CD4-positive, alpha-beta T cell treated with Interferon gamma for 1 hour (primary cell): ENCODE measurements at regions not wholly inside any gene's neighbourhood (a gene's known extent, or its start where the extent isn't known, plus 50 kb on each side); places are given as distances from the start of the nearest gene placed in this dataset.

Experiments
- DNase-seq: peaks from one replicate; pipeline ENCODE4 v3.0.0-alpha.2; 2020

DNA sequence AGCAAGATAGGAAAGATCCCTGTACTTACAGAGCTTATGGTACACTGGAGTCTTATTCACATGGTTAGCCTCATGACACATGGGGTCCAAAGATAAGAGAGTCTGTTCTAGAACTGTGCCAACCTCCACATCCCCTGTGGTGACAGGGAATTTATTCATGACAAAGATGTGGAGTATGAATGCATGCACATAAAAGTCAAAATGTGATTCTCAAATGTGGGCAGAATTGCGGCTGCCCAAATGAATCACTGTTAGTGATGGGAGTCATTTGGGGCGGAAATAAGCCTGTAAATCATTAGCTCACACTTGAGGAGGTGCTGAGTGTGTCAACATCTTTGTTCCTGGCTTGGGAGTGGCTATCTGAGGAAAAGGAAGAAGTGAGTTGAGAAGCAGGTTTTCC, 560.6 kb downstream of the SLC4A3 start:
- no peak for DNase-seq

DNA sequence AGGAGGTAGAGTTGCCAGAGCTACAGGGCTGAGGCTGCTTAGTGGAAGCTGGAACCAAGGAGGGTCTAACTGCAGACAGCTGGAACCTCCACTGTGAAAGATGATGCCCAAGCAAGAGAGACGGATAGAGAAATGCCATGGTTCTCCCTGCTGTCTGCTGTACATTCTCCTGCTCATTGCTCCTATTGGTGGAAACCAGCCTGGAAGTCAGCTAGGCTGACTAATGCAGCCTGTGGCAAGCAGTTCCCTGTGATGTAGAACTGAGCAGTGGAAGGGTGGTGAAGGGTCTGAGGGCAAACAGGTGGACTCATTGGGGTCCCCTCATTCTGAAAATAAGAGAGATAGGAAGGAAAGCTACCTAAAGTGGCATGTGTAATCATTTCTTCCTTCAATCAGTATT, 563.6 kb downstream of the SLC4A3 start:
- no peak for DNase-seq

DNA sequence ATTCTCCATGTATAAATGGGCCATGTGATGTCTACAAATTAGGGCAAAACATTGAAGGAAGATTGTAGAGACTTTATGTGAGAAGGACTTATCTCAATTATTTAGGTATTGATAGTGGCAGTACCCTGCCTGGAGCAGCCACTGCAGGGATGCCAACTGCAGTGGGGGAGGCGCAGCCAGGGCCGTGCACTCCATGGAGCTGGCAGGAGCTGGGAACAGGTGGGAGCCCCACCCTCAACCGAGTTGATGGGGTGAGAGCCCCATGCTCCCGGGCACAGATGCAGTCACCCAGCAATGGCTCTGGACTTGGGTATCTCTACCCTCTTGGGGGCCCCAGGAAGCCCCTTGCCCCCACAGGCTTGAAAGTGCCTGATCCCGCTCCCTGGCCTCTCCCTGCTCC, 564.3 kb downstream of the SLC4A3 start:
- DNase-seq: no peak

DNA sequence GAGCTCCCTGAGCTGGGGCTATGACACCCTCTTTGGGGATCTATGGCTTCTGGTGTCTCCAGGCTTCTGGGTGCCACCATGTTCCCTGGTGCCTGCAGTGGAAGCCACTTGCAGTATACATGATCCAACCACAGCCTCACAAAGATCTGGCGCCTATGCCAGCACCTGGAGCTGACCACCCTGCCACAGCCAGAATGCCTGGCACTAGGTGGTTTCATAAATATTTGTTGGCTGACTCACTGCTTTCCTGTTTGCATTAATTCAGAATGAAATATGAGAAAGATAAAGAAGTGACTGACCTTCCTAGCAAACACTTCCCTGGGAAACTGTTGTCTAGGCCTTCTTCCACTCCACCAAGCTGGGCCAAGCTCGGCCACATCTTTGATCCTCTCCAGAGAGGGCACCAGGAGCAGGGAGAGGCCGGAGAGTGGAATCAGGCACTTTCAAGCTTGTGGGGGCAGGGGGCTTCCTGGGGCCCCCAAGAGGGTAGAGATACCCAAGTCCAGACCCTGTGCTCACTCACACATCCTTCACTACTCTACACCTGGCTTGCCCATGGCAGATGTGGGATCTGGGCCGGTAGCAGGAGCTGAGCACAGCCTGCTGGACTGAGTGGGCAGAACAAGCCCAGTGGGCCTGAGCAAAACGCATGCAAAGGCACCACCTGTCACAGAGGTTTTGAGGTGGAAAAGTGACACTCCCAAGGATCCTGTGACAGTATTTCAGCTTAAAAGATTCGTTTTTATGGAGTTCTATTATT, 565.7 kb downstream of the SLC4A3 start:
- no peak for DNase-seq

DNA sequence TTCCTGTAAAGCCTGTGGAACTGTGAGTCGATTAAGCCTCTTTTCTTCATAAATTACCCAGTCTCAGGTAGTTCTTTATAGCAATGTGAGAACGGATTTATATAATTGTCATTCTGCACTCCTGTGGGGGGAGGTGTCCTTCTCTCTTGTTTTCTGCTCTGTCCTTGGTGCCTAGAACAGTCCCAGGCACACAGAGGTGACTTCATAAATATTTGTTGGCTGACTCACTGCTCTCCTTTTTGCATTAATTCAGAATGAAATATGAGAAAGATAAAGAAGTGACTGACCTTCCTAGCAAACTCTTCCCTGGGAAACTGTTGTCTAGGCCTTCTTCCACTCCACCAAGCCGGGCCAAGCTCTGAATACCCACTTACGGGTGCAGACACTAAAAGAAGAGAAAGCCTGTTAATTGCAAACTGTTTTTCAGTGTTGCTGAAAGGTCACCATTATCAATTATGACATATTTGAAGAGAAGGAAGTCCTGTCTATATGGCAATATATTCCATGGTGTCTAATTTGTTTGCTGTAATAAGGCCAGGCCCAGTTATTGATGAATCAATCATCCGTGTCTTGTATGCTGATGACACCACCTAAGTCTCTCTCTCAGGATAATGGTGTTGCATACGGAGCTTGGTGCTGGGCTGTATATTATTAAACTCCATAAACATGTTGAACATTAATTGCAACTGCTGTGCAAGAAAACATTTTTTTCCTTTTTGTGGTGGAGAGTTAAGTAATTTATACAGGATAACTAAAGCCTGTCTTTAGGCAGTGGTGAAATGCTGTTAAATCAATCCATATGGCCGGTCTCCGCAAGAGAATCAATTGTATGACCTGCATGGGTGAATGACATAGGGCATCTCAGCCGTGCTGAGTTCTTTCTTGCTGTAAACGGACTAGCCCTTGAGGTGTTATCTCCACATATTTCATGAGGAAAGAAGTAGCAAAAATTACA, 567.5 kb downstream of the SLC4A3 start:
- DNase-seq: no peak

DNA sequence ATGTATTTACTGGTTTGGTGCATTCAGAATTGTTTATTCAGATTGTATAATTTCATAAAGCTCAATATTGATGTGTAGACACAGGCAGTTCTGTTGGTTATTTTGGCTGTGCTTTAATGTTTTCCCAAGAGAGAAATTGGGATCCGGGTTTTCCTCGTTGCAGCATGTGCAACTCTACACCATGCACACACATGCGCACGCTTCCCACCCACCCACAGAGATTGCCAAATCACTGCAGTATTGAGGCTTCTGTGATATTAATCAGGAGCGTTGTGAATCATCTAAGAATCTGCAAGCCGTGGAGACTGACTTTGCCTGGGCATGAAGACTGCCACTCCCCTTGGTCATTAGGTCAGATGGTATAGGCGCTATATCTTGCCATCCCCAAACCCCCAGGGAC, 571.5 kb downstream of the SLC4A3 start:
- DNase-seq: no peak

GRCh38 chr2:220202066-220202465, 574.6 kb downstream of the SLC4A3 start:
- DNase-seq: no peak

DNA sequence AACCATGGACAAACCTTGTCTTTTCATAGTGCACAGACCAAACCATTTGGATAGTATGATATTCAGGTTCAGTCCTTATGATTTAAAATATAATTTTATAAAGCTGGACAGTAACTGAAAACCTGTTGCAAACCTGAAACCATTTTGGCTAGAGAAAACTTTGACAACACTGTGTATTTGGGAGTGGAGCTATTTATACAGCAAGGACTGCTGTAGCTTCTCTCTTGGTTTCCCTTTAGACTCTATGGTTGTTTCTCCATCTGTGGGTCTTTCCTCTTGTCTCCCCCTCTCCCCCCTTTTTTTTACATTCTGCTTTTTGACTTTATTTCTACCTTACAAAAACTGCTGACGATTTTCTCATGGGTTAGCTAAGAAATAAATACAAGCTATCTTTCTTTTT, 581.7 kb downstream of the SLC4A3 start:
- DNase-seq: no peak

GRCh38 chr2:220209751-220210150, 582.3 kb downstream of the SLC4A3 start:
- no peak for DNase-seq

DNA sequence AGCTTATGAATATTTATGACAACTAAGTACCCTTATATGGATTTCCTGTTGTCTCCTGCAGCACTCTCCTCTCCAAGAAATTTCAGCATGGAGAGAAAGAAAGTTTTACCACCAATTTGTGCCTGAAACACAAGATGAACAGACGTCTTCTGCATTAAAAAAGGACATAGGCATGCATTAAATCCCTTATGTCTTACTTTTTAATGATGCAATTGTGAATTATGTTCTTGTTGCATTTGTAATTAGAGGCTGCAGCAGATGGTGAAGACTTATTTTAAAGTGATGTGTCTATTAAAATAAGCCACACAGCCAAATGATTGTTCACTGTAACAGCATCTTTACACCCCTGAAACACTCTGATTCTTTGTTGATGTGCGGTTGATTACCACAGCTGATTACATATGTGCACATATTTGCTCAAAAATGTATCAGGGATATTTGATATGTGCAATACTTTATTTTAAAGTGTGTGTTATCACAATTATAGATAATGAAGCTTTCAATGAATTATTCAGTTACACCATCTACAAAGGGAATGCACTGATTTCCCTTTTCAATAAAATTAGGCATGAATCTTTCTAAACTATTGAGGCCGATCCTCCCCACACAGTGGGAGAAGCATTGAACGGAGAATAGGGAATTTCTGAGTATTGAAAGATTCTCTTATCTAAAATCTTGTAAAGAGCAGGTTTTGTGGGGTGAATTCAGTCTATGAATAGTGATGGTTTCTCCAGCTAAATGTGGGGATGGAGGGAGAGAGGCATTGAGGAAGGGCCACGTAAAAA, 585.1 kb downstream of the SLC4A3 start:
- DNase-seq: no peak

- DNase-seq: no peak
Measured at GRCh38 chr2:220215785-220216184, 588.4 kb downstream of the SLC4A3 start.

- DNase-seq: no peak
Measured at GRCh38 chr2:220219371-220219770, 591.9 kb downstream of the SLC4A3 start.

- no peak for DNase-seq
Measured at GRCh38 chr2:220220009-220220408, 592.6 kb downstream of the SLC4A3 start.

DNA sequence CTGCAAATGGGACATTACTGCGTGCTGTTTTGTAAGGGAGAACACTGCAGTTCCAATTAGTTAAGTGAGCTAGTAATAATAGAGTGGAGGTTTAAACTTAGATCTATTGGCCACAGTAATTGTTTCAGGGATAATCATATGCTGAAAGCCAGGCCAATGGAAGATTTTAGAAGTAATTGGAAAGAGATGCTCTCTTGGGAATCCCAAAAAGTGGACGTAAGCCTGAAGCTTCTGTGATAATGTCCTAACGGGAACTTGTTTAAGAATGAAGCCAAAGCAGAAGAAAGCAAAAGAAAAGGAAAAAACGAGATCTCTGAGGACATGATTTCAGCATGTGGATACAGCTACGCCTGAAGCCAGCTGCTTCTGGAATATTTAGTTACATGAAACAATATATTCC, 594.6 kb downstream of the SLC4A3 start:
- DNase-seq: no peak

DNA sequence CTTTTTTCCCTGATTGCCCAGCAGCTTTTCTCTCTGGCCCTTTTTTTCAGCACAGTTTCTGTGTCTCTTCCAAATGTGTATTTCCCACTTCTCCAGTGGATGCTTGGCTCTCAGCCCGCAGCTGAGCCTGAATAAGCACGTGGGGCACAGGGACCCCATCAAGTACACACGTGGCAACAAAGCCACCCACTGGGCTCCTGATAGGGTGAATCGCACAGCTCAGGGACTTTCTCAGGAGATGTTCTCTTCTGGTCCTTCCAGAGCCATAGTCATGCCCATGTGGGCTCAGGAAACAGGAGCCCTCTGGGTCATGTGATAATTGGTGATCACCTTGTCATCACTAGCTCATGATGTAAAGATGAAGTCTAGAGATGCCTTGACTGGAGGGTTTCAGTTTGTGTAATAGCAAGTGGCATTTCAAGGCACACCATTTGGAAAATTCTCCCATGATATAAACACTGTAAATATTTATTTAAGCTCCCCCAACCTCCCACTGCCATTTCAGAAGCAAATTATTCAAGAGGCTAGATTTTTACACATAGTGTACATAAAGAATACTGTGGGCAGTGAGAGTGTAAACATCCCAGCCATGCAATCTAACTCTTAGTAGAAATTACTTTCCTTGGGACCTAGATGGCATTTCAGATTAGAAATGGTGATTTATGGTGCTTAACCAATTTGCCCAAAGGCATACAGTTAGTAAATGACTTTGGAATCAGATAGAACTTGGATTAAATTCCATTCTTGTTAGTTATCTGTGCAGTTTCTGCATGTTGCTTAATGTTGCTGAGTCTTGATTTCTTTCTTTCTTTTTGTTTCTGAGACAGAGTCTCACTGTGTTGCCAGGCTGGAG, 597.5 kb downstream of the SLC4A3 start:
- DNase-seq: no peak

- no peak for DNase-seq
Measured at GRCh38 chr2:220226076-220226475, 598.6 kb downstream of the SLC4A3 start.

DNA sequence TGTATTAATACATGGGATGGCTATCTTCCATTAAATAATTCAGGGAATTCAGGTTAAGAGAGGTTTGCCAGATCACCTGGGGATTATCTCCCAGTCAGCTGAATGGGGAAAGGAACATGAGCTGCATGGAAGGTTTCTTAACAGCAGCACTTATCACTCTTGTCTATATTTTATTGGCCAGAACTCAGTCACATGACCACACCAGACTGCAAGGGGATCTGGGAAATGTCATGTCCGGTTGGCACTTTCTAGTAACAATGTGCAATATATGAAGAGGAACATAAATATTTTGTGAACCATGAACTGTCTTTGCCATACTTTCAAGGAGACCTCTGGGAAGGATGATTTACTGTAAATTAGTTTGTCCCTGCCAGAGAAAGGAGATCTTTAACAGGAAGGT, 599.1 kb downstream of the SLC4A3 start:
- DNase-seq: no peak

DNA sequence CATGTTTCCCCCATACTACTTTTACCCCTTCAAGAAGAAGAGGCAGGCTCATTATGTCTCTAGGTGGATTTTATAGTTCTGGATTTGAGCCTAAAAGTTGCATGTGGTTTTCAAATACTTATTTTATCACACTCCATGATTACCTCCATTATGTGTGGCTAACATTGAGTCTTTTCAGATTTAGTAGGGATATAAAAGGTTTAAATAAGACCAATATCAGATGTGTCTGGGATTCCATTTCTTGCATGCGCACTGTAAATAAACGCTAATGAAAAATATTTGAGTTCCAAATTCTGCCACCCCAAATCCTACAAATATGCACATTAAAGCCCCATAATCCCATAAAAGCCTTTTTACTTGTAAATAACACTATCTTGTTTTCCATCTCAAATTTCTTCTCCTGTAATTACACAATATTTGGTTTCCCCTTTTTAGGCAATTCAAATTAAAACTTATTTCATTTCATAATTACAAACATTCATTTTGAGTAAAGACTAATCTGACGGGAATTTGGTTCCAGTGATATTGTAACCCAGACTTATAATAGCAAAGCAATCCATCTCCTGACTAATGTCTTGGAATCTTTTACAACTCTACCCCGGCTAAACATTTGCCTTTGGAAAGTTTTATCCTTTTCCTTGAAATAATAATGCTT, 600.0 kb downstream of the SLC4A3 start:
- no peak for DNase-seq

GRCh38 chr2:220228310-220229006, 601.0 kb downstream of the SLC4A3 start:
- no peak for DNase-seq

DNA sequence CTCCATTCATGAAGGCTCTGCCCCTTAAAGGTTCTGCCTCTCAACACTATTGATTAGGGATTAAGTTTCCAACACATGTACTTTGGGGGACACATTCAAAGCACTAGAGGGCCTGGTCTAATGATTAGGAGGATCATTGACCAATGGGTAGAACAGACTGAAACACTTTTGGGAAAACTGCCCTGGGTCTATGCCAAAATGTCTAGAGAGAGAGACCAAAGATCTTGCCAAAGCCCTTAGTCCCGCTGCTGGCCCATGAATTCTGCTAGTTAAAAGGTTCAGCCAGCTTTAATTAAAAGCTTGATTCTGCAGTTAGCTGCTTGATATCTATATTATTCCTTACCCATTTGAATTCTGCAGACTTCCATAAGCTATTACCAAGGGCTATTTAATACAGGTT, 613.2 kb downstream of the SLC4A3 start:
- no peak for DNase-seq

- DNase-seq: no peak
Measured at GRCh38 chr2:220241423-220241822, 614.0 kb downstream of the SLC4A3 start.
